ENCODE measurements at regions not wholly inside any gene's neighbourhood (a gene's known extent, or its start where the extent isn't known, plus 50 kb on each side); places are given as distances from the start of the nearest gene placed in this dataset.

DNA sequence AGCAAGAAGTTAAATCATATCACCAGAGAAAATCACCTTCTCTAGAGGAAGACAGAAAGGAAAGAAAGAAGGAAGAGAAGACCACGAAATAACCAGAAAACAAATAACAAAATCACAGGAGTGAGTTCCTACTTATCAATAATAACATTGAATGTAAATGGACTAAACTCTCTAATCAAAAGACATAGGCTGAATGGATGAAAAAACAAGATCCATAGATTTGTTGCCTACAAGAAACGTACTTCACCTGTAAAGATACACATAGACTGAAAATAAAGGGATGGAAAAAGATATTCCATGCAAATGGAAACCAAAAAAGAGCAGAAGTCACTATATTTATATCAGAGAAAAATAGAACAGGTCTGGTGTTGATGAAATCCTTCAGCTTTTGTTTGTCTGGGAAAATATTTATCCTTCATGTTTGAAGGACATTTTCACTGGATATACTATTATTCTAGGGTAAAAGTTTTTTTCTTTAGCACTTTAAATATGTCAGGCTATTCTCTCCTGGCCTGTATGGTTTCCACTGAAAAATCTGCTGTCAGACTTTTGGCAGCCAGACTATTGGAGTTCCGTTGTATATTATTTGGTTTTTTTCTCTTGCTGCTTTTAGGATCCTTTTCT, 202.5 kb upstream of the DUSP10 start:
- no peak for DNase-seq

DNA sequence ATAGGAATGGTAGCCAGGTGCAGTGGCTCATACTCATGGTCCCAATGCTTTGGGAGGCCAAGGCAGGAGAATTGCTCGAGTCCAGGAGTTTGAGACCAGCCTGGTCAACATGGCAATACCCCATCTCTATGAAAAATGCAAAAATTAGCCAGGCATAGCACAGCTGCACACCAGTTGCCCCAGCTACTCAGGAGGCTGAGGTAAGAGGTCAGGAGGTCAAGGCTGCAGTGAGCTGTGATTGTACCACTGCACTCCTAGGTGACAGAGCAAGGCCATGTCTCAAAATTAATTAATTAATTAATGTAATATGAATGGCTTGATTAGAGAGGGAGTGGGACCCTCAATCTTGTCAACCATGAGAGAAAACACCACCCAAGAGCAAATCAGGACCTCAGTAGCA, 198.7 kb upstream of the DUSP10 start:
- no peak for DNase-seq

DNA sequence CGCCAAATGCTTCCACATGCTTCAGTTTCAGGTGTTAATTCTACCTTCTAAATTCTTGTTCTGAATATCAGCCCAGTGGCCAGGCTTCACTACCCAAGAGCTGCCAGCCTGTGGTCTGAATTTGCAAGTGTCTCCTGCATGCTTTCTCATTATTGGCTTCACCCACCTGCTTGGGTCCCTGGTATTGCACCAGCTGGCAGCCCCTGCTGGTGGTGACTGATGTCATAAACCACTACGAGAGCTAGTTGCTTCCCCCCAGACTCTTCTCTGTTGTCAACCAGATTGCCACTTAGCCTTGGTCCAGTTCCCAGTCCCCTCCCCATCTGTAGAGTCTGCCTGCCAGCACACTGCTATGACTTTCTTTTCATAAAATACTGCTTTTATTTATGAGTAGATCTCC, 197.7 kb upstream of the DUSP10 start:
- DNase-seq, result no peak

DNA sequence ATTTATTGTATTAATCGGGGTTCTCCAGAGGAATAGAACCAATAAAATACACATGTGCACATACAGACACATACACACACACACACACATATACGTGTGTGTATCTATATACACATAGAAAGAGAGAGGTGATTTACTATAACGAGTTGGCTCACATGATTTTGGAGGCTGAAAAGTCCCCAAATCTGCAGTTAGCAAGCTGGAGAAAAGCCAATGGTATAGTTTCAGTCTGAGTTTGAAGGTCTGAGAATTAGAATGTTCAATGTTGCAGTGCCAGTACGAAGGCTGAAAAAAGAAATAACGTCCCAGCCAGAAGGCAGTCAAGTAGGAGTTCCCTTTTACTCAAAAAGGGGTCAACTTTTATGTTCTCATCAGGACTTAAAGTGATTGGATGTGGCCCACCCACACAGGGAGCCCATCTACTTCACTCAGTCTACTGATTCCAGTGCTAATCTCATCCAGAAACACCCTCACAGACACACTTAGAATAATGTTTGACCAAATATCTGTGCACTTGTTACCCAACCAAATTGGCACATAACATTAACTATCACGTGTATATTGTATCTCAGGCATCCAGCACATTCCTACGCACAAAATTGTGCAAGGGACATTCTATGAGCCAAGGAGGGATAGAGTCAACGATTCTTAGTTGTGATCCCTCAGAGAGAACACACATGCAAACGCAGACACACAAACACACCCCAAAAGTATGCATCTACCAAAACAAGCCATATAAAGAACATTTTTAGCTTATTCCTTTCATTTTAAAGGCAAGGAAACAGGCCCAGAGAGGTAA, 195.5 kb upstream of the DUSP10 start:
- DNase-seq, result no peak

DNA sequence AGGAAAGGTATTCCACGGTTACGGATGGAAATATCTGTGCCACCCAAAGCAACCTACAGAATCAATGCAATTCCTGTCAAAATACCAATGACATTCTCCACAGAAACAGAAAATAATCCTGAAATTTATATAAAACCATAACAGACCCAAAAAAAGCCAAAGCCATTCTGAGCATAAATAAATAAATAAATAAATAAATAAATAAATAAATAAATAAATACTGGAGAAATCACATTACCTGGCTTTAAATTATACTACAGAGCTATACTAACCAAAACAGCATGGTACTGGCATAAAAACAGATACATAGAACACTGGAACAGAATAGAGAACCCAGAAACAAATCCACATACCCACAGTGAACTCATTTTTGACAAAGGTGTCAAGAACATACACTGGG, 191.9 kb upstream of the DUSP10 start:
- no peak for DNase-seq

DNA sequence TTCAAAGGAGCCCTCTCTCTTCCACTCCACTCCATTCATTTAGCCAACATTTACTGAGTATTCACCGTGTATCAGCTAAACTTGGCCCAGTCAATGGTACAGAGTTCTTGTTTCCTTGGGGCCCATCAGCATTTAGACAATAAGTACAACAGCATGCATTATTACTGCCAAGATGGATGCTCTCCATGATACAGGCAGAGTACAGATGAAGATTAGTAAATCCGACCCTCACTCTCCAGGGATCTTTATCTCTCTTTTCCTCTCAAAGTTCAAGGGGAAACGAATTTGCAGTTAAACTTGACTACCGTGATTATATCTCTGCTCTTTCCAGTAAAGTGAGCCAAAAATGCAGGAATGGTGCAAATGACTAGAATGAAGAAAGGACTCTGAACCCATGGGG, 184.6 kb upstream of the DUSP10 start:
- no peak for DNase-seq

DNA sequence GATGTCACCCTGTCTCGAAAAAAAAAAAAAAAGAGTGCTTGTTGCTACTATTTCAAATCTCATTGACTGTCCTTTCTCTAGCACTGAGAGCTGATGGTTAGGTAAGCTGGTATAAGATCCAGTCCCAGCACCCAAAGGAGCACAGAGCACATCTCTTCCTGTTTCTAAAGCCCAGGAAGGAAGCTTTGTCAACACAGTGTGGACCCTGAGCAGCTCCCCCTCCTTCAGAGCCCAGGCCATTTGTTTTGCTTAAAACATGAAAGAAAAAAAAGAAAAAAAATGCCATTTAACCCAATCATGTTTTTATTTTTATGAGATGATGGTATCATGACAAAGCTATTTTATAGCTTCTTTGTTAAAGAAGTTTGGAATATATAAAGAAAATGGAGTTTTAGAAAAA, 184.1 kb upstream of the DUSP10 start:
- DNase-seq, result no peak

DNA sequence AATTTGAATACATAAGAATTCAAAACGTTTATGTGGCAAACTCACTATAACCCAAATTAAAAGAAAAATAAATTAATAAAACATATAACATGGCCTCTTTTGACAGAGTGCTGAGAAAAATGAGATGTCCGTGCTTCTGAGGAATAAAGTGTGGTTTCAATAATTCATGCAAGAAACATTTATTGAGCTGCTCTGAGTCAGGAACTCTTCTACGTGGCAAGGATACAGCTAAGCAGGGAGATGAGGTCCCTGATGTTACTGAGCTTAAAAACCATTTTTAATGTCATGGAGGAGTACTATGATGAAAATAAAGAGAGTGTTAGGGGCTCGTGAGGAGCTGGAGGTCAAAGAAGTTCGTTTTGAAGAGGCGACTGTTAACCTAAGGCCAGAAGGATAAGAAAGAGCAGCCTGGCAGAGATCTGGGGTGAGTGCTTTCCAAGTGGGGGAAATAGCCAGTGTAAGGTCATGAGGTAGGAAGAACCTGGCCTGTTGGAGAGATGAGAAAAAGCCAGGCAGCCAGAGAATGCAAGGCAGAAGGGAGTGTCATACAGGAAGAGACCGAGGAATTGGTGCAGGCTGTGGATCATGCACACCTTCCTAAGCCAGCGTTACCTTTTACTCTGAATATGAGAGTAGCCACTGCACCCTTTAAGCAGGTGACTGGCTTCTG, 182.2 kb upstream of the DUSP10 start:
- no peak for DNase-seq

DNA sequence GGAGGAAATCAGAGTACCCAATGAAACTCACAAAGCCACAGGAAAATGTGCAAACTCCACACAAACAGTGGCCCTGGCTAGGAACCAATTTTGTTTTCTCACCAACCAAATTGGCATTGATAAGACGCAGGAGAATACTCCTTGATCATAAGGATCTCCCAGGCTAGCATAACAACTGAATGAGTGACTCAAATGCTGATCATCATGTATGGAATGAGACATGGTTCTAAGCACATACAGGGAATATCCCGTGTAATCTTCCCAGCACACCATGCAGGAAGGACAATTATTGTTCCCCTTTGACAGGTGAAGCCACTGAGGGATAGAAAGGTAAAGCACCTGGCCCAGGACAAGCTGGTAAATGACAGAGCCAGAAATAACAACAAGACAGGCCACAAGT, 180.0 kb upstream of the DUSP10 start:
- no peak for DNase-seq

DNA sequence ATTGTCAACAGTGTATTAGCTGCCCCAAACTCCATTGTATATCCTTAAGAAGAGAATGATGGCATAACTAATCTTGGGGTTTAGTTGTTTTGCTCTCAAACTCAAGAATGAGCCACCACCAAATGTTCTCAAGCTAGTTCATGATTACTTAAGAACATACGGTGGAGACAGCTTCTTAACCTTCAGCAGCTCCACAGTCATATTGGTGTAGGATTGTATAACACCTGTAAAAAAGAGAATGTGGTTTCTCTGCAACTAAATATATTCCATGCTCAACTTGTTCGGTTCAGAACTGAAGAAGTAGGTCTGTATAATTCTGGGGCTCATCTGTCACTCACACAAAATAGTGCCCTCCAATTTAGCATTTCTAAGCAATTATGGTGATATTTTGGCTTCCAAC, 177.9 kb upstream of the DUSP10 start:
- DNase-seq, result no peak

DNA sequence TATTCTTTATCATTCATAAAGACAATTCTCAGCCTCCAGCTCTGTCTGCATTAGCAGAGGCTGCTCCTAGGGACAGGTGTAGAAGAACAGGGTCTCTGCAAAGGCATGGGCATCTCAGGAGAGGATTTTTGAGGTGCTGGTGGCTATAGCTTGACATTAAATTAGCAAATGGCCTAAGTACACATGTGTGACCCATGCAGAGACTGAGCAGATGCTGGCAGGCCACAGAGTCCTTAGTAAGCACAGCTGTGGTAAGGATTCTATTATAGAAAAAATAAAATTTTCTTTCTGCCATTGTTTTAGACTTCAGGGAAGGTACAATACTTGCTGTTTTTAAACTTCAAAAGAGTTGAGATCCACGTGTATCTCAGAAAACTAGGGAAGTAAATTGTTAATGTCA, 177.5 kb upstream of the DUSP10 start:
- no peak for DNase-seq

DNA sequence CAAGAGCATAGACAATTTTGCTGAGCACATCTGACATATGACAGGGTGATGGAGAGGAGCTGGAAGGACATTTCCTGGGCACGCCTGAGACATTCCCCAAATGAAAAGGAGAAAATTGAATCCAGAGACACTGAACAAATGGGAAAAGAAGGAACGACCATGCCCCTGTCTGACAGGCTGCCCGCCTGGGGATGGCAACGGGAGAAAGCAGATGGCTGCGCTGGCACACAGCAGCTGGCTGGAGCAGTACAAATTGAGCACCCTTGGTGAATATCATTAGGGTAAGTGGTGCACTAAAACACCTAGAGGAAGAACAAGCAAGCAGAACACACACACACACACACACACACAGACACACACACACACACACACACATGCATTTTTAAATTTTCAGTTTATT, 174.3 kb upstream of the DUSP10 start:
- DNase-seq, result no peak

DNA sequence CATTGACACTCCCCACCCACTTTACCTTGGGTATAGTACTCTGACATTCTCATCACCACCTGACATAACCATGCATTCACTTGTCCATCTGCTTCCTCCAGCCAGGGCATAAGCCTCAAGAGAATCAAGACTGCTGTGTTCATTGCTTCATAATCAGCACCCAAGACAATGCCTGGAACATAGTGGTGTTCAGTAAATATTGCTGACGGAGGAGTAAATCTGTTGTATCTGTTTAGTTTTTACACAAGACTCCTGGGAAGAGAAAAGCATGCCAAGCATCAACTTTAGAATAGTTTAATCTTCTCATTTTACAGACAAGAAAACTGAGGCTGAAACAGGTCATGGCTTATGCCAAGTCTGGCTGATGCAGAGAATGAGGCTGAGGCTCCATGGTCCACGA, 173.9 kb upstream of the DUSP10 start:
- DNase-seq, result no peak

DNA sequence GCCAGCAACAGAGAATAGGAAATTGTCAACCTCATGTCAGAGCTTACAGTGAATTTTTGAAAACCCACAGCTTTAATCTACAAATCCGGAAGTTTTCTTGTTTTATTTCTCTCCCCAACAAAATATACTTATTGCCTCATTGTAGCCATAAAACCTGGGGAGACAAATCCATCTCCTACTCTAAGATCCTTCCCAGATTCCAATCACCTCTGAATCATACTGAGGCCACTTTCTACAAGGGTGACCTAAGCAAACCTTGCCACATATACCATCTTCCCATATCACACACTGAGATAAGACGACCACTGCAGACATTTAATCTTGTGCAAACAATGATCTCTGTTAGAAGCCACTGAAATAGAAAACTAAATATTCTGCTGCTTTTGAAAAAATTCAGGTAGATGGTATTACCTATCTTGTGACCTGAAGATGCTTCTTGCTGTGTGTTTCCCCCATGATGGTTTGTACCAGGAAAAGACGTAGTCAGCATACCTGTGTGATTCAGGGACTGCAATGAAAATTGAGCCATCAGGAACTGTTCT, 171.5 kb upstream of the DUSP10 start:
- no peak for DNase-seq

DNA sequence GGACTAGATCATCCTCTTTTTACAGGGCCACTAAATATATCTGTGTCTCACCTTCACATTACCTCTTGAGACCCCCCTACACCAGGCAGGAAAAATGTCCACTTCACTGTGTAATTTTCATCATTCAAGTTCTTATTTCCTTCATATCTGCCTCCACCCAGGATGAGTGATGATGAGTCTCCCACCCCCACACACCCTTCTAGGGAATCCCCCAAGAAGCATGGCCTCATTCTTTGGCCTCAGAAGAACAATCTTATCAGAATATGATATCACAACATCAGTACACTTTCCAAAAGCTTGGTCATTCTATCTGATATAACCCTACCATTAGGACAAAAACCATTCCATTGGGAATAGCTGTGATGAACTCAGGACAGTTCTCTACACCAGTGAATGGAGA, 170.3 kb upstream of the DUSP10 start:
- DNase-seq, result no peak

DNA sequence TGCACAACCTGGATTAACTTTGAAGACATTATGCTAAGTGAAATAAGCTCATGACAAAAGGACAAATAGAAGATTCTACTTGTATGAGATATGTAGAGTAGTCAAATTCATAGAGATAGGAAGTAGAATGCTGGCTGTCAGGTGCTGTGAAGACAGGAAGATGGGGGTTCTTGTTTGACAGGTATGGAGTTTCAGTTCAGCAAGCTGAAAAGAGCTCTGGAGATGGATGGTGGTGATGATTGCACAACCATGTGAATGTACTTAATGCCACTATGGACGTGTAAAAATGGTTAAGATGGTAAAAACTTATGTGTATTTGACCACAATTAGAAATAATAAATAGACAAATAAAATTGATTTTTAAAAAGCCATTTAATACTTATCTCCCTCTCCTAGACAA, 169.8 kb upstream of the DUSP10 start:
- no peak for DNase-seq

DNA sequence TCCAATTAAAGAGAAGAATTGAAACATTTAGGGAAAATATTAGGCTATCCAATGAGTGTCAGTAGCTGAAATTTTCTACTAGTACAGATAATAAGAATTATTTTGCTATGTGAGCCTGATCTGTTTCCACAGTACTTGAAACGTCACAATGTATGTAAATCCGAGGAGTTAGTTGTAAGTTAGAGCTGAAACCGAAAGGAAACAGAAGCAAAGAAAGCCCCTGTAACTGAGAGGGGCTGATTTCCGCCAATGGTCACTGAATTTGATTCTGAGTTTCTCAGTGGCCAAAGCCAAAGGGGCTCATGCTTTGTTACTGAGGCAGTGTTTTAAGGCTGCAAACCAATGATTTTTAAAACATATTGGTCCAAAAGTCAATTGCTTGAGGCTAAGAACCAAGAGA, 168.3 kb upstream of the DUSP10 start:
- DNase-seq, result no peak

DNA sequence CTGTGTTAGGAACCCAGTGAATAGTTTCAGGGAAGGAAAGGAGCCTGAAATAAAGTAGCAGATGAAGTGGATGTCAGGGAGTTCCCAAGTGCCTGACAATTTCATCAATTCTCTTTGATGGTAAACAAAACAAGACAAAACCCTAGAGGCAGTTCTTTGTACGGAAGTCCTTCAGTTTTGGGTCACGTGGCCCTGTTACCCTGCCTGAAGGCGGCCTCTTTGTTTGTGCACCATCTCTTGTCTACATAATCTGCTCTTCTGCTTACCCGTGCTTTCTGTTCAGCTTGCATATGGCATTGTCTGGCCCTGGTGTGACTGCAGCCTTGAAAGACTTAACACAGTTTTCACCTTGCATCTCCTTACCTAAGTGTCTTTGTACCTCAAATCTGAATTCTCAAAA, 166.7 kb upstream of the DUSP10 start:
- no peak for DNase-seq

DNA sequence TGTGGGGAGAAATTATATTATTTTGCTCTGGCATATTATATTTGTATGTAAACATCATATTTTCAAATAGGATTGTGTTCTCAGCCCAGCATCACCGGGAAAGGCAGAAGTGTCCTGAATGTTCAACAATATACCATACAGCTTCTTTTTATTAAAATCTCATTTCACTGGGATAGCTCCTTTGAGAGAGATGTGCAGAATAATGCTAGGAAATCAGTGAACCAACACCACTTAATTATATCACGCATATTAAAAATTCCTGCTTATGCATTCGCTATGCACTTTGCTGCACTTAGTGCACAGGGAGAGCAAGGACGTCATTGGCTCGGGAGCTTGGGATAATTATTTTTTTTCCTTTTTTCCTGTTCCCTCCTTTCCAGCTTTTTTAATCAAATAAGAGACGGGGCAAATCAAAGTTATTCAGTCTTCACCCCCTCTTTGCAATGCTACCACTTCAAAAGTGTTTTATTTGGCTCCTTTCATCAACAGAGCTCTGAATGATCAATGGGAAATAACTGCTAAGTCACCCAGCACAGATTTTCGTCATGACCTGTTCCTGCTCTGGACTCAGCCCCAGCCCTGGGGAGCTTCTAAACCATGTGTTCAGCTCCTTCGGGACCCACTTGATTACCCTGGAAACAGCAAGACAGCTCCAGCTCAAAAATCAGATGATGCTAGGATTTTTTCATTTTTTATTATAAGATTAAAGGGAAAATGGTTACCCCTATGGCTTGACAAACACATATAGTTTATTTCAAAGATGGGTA, 165.5 kb upstream of the DUSP10 start:
- DNase-seq, result no peak

DNA sequence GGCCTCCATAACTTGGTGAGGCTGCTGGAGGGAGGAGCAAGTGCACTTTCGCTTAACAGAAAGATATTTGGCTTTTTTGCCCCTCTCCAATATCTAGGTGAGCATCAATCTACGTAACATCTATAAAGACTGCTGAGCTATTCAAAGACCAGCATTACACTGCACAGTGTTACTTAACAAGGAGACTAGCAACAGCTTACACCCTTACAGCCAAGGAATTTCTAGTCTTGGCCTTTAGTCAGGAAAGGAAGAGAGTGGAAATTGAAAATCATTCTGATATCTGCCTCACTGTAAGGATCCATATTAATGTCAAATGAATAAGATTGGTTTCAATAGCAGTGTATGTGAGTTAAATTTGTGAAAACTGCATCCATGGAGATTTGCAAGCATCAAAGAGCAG, 163.9 kb upstream of the DUSP10 start:
- no peak for DNase-seq

DNA sequence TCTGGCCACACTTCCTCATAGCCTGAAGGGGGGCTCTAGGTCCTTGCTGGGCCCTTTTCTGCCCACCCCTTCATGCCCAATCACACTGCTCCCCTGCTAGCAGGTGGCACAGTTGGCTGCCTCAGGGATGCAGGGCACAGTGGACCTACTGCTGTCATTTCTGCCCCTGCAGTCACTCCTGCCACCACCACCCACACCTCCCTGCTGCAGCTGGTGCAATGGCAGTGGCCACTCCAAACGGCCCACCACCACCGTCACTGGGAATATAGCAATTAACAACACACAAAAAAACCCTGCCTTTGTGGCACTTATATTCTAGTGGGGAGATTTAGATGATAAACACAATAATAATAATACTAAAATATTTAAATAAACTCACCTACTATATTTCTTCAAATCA, 162.4 kb upstream of the DUSP10 start:
- DNase-seq, result no peak

DNA sequence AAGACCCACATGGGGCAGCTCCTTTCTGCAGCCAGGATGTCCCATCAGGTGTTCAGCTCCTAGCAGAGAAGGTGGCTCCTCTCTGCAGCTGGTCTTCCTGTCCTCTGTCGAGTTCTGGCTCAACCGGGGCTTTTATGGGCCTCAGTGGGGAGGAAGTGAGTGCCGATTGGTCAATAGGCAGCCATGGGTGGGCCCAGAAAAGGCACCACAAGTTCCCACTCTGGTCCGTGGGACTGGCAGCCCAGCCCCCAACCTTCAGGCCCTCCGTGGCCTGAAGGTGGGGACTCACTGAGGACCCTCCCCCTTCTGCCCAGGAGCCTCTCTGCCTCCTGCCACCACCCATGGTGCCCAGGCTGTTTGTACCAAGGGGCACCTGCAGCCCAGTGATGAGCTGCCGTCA, 161.7 kb upstream of the DUSP10 start:
- DNase-seq, result no peak

DNA sequence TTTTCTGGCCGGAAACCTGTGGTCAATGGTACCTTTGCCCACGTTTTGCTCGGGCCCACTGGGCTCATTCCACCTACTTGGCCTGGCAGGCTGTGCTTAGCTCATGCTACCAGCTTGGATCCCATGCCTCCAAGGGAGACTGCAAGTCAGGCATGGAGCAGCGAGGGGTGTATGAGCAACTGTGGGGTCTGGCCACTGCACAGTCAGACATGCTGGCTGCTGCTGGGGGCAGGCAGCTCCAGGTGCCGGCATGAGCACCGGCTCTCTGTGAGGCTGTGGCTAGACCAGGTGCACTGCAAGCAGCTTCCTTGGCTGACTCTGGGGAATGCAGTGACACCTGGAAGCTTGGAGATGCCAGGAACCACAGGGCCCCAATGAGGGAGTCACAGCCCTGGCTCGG, 161.1 kb upstream of the DUSP10 start:
- DNase-seq, result no peak
